SU-DHL-6 (cell line): ENCODE measurements at regions not wholly inside any gene's neighbourhood (a gene's known extent, or its start where the extent isn't known, plus 50 kb on each side); places are given as distances from the start of the nearest gene placed in this dataset.

Experiments used
- CTCF ChIP-seq: fragments of 200-600 bp; sonication (generic); IDR thresholded peaks from one replicate; pipeline ENCODE4 v1.5.1; 2017; ENCODE audit warnings: antibody characterized with exemption, mild to moderate bottlenecking, low read length, moderate library complexity; ENCODE audit not compliant: insufficient read depth, poor library complexity, severe bottlenecking
- EZH2phosphoT487 ChIP-seq: fragments of 200-600 bp; sonication (generic), shearing (Covaris generic); conservative IDR thresholded peaks from 2 replicates; pipeline ENCODE4 v1.6.1; 2018; ENCODE audit warnings: mild to moderate bottlenecking, antibody characterized with exemption, low read length, moderate library complexity, mixed read lengths

- no peak for TF ChIP-seq CTCF
- TF ChIP-seq EZH2phosphoT487 = no peak
Measured at GRCh38 chr13:103965506-103966243, 899.5 kb upstream of the SLC10A2 start.
